Activated CD4-positive, alpha-beta T cell treated with anti-CD3 and anti-CD28 coated beads for 36 hours (primary cell): ENCODE measurements at regions not wholly inside any gene's neighbourhood (a gene's known extent, or its start where the extent isn't known, plus 50 kb on each side); places are given as distances from the start of the nearest gene placed in this dataset.
"Not testable (repeated sequence)": the region's sequence is repeated elsewhere in the genome, so short reads cannot be mapped to it uniquely, and the experiment has no call there.

ENCODE experiments used
- ATAC-seq: fragments of 200-7000 bp; cut with Tn5 transposase; one replicate; pipeline ENCODE4 v1.10.0; 2021; ENCODE audit warnings: mild to moderate bottlenecking, moderate library complexity
- CTCF ChIA-PET: fragments of 350-600 bp; sonication (Branson Sonifier 250); formaldehyde crosslinking; loops from one replicate; lab custom pipeline; 2021; ENCODE audit warnings: antibody characterized with exemption; lab: Charles Lee
- POLR2A ChIA-PET: fragments of 350-600 bp; sonication (Branson Sonifier 250); formaldehyde crosslinking; loops from one replicate; lab custom pipeline; 2021; ENCODE audit warnings: antibody characterized with exemption, inconsistent platforms; lab: Charles Lee
- DNase-seq: peaks from one replicate; pipeline ENCODE4 v3.0.0-alpha.2; 2020
- H3K27ac Mint-ChIP-seq: one replicate; pipeline ENCODE4 v1.8.0; 2021; ENCODE audit warnings: mixed read lengths
- H3K27me3 Mint-ChIP-seq: one replicate; pipeline ENCODE4 v1.8.0; 2021; ENCODE audit warnings: mixed read lengths
- H3K36me3 Mint-ChIP-seq: one replicate; pipeline ENCODE4 v1.8.0; 2021; ENCODE audit warnings: low read depth, mixed read lengths
- H3K4me1 Mint-ChIP-seq: one replicate; pipeline ENCODE4 v1.8.0; 2021; ENCODE audit warnings: mixed read lengths
- H3K4me3 Mint-ChIP-seq: one replicate; pipeline ENCODE4 v1.8.0; 2021; ENCODE audit warnings: mild to moderate bottlenecking, moderate library complexity, mixed read lengths
- H3K9me3 Mint-ChIP-seq: one replicate; pipeline ENCODE4 v1.8.0; 2021; ENCODE audit warnings: low read depth, mixed read lengths
- intact Hi-C, 2 experiments: fragments of 100-400 bp; cut with DNase I in 1 of 2; cut with micrococcal nuclease in 1 of 2; formaldehyde crosslinking; loops; one replicate each; pipeline versions ENCODE4 v1.14.2 to v1.15.1; 2022 to 2024; cut with DNase I, micrococcal nuclease

- ATAC-seq = no peak
- no peak overlapping the region for H3K27ac Mint-ChIP-seq
- no peak for DNase-seq
- no peaks in the 10 kb centered on the region for H3K4me1 Mint-ChIP-seq
- no peaks in the 10 kb centered on the region for H3K36me3 Mint-ChIP-seq
- no peak overlapping the region for H3K4me3 Mint-ChIP-seq
- ChIA-PET CTCF (no interaction called here), POLR2A (no interaction called here)
- peaks cover 10% of the 10 kb centered on the region for H3K9me3 Mint-ChIP-seq
- intact Hi-C loops = no loop called here
- H3K27me3 Mint-ChIP-seq = no peaks in the 10 kb centered on the region
Observed at GRCh38 chr4:135994360-135994759, 1537.9 kb downstream of the PCDH18 start.

- ATAC-seq (no peak), DNase-seq (no peak)
- H3K4me1 Mint-ChIP-seq = no peaks in the 10 kb centered on the region
- ChIA-PET CTCF (no interaction called here), POLR2A (no interaction called here)
- intact Hi-C loops = no loop called here
- H3K36me3 Mint-ChIP-seq = no peaks in the 10 kb centered on the region
- peaks cover 2% of the 10 kb centered on the region for H3K9me3 Mint-ChIP-seq
- no peak overlapping the region for H3K27ac Mint-ChIP-seq
- H3K4me3 Mint-ChIP-seq = no peak overlapping the region
- H3K27me3 Mint-ChIP-seq = no peaks in the 10 kb centered on the region
Observed at GRCh38 chr4:135976860-135977259, 1555.4 kb downstream of the PCDH18 start.

- ChIA-PET POLR2A (no interaction called here), CTCF (no interaction called here)
- intact Hi-C loops = no loop called here
- Mint-ChIP-seq H3K9me3 (no peaks in the 10 kb centered on the region), H3K27me3 (no peaks in the 10 kb centered on the region), H3K4me1 (no peaks in the 10 kb centered on the region), H3K27ac (no peak overlapping the region), H3K36me3 (no peaks in the 10 kb centered on the region), H3K4me3 (no peak overlapping the region)
- no peak for DNase-seq
- no peak for ATAC-seq
Observed at GRCh38 chr4:135966936-135967335, 1565.4 kb downstream of the PCDH18 start.

- Mint-ChIP-seq H3K27me3 (no peaks in the 10 kb centered on the region), H3K9me3 (peaks cover 7% of the 10 kb centered on the region), H3K36me3 (no peaks in the 10 kb centered on the region), H3K4me3 (no peak overlapping the region), H3K27ac (no peak overlapping the region), H3K4me1 (no peaks in the 10 kb centered on the region)
- no peak for DNase-seq
- no peak for ATAC-seq
- ChIA-PET POLR2A (no interaction called here), CTCF (no interaction called here)
- intact Hi-C loops = no loop called here
Observed at GRCh38 chr4:135963009-135963408, 1569.3 kb downstream of the PCDH18 start.

GRCh38 chr4:135949931-135950330, 1582.4 kb downstream of the PCDH18 start:
- H3K4me1 Mint-ChIP-seq = no peaks in the 10 kb centered on the region
- no peak overlapping the region for H3K4me3 Mint-ChIP-seq
- H3K36me3 Mint-ChIP-seq = no peaks in the 10 kb centered on the region
- H3K27me3 Mint-ChIP-seq = no peaks in the 10 kb centered on the region
- ATAC-seq (no peak), DNase-seq (no peak)
- no peak overlapping the region for H3K27ac Mint-ChIP-seq
- ChIA-PET CTCF (interaction anchor here (0.7 kb wide), 1 partner anchor 1256 kb away, joined by 4 read pairs; no protein-coding TSS in a partner anchor), POLR2A (no interaction called here)
- H3K9me3 Mint-ChIP-seq = peaks cover 5% of the 10 kb centered on the region
- intact Hi-C loops = no loop called here

- ATAC-seq = no peak
- no peak overlapping the region for H3K27ac Mint-ChIP-seq
- H3K36me3 Mint-ChIP-seq = no peaks in the 10 kb centered on the region
- DNase-seq = no peak
- CTCF ChIA-PET = no interaction called here
- peaks cover under 1% of the 10 kb centered on the region for H3K9me3 Mint-ChIP-seq
- intact Hi-C loops = no loop called here
- POLR2A ChIA-PET = no interaction called here
- no peak overlapping the region for H3K4me3 Mint-ChIP-seq
- H3K4me1 Mint-ChIP-seq = no peaks in the 10 kb centered on the region
- H3K27me3 Mint-ChIP-seq = no peaks in the 10 kb centered on the region
Observed at GRCh38 chr4:135948797-135949196, 1583.5 kb downstream of the PCDH18 start.

GRCh38 chr4:135941671-135942070, 1590.6 kb downstream of the PCDH18 start:
- H3K4me3 Mint-ChIP-seq = no peak overlapping the region
- H3K9me3 Mint-ChIP-seq = no peaks in the 10 kb centered on the region
- no peak for ATAC-seq
- H3K4me1 Mint-ChIP-seq = no peaks in the 10 kb centered on the region
- intact Hi-C loops = no loop called here
- CTCF ChIA-PET = no interaction called here
- POLR2A ChIA-PET = no interaction called here
- no peak for DNase-seq
- H3K27me3 Mint-ChIP-seq = no peaks in the 10 kb centered on the region
- no peaks in the 10 kb centered on the region for H3K36me3 Mint-ChIP-seq
- no peak overlapping the region for H3K27ac Mint-ChIP-seq

GRCh38 chr4:135934026-135934425, 1598.3 kb downstream of the PCDH18 start:
- no peak overlapping the region for H3K27ac Mint-ChIP-seq
- ChIA-PET POLR2A (no interaction called here), CTCF (no interaction called here)
- H3K4me3 Mint-ChIP-seq = no peak overlapping the region
- H3K4me1 Mint-ChIP-seq = no peaks in the 10 kb centered on the region
- H3K9me3 Mint-ChIP-seq = peaks cover 2% of the 10 kb centered on the region
- no peak for DNase-seq
- H3K36me3 Mint-ChIP-seq = no peaks in the 10 kb centered on the region
- ATAC-seq = no peak
- intact Hi-C loops = no loop called here
- no peaks in the 10 kb centered on the region for H3K27me3 Mint-ChIP-seq

GRCh38 chr4:135927651-135928050, 1604.6 kb downstream of the PCDH18 start:
- ChIA-PET CTCF (no interaction called here), POLR2A (no interaction called here)
- ATAC-seq (no peak), DNase-seq (no peak)
- intact Hi-C loops = no loop called here
- Mint-ChIP-seq H3K4me1 (no peaks in the 10 kb centered on the region), H3K9me3 (no peaks in the 10 kb centered on the region), H3K27ac (no peak overlapping the region), H3K4me3 (no peak overlapping the region), H3K27me3 (no peaks in the 10 kb centered on the region), H3K36me3 (no peaks in the 10 kb centered on the region)

GRCh38 chr4:135921081-135921480, 1611.2 kb downstream of the PCDH18 start:
- Mint-ChIP-seq H3K27ac (no peak overlapping the region), H3K4me1 (no peaks in the 10 kb centered on the region), H3K4me3 (no peak overlapping the region), H3K27me3 (no peaks in the 10 kb centered on the region), H3K36me3 (no peaks in the 10 kb centered on the region), H3K9me3 (no peaks in the 10 kb centered on the region)
- intact Hi-C loops = no loop called here
- POLR2A ChIA-PET = no interaction called here
- ATAC-seq (no peak), DNase-seq (no peak)
- CTCF ChIA-PET = no interaction called here

GRCh38 chr4:135917011-135917410, 1615.3 kb downstream of the PCDH18 start:
- no peak for ATAC-seq
- DNase-seq = no peak
- no peaks in the 10 kb centered on the region for H3K36me3 Mint-ChIP-seq
- peaks cover 2% of the 10 kb centered on the region for H3K9me3 Mint-ChIP-seq
- H3K27ac Mint-ChIP-seq = no peak overlapping the region
- intact Hi-C loops = no loop called here
- CTCF ChIA-PET = no interaction called here
- H3K4me1 Mint-ChIP-seq = no peaks in the 10 kb centered on the region
- POLR2A ChIA-PET = no interaction called here
- no peak overlapping the region for H3K4me3 Mint-ChIP-seq
- no peaks in the 10 kb centered on the region for H3K27me3 Mint-ChIP-seq

- ChIA-PET POLR2A (no interaction called here), CTCF (no interaction called here)
- Mint-ChIP-seq H3K27me3 (no peaks in the 10 kb centered on the region), H3K4me3 (no peak overlapping the region), H3K9me3 (peaks cover 22% of the 10 kb centered on the region), H3K36me3 (no peaks in the 10 kb centered on the region), H3K4me1 (no peaks in the 10 kb centered on the region), H3K27ac (no peak overlapping the region)
- ATAC-seq (no peak), DNase-seq (no peak)
- intact Hi-C loops = no loop called here
Observed at GRCh38 chr4:135900956-135901355, 1631.3 kb downstream of the PCDH18 start.

- ATAC-seq, H3K36me3 Mint-ChIP-seq, CTCF ChIA-PET, H3K4me1 Mint-ChIP-seq, H3K9me3 Mint-ChIP-seq, H3K27me3 Mint-ChIP-seq, H3K4me3 Mint-ChIP-seq, H3K27ac Mint-ChIP-seq, intact Hi-C loops: not testable (repeated sequence)
- POLR2A ChIA-PET = interaction anchor here (0.7 kb wide), 1 partner anchor 19 kb away, joined by 3 read pairs; no protein-coding TSS in a partner anchor
- DNase-seq = peak; percentile 8
Observed at GRCh38 chr4:135864304-135864703, 1662.7 kb upstream of the PABPC4L start.
